Mammary epithelial cell (primary cell): ENCODE measurements at regions not wholly inside any gene's neighbourhood (a gene's known extent, or its start where the extent isn't known, plus 50 kb on each side); places are given as distances from the start of the nearest gene placed in this dataset.

ENCODE experiments used
- EZH2 ChIP-seq: IDR thresholded peaks from 2 replicates; pipeline ENCODE4 v1.6.1; 2012; ENCODE audit warnings: low read length, inconsistent platforms, borderline replicate concordance
- TF ChIP-seq, protein P1 (sequence below), 2 donors: IDR thresholded peaks in 1 of 2; conservative IDR thresholded peaks in 1 of 2; 2 replicates each; pipeline ENCODE4 v1.5.1; 2011 to 2012; ENCODE audit warnings: inconsistent platforms in 2 of 2, low read length in 2 of 2, mild to moderate bottlenecking in 2 of 2, control low read depth in 1 of 2, low read depth in 1 of 2; ENCODE audit not compliant: insufficient read depth in 1 of 2; ENCODE audit errors: extremely low read depth in 1 of 2

DNA sequence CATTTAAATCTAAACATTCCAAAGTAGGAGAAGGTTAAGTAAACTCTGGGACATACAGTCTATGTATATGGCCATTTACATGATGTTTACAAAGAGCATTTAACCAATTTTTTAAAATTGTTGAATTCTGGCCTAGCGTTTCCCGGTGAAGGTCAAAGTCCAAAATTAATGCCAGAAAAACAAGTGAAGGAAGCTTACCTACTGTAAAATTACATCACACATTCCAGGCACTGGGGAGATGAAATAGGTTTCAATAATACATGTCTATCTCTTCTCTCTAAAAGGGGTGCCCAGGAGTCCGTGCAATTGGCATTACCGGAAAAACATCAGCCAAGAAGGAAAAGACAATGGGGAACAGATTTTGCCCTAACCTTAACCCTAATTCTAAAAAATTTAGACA is 358.8 kb downstream of the VPS13C start:
- TF ChIP-seq, protein P1, sequence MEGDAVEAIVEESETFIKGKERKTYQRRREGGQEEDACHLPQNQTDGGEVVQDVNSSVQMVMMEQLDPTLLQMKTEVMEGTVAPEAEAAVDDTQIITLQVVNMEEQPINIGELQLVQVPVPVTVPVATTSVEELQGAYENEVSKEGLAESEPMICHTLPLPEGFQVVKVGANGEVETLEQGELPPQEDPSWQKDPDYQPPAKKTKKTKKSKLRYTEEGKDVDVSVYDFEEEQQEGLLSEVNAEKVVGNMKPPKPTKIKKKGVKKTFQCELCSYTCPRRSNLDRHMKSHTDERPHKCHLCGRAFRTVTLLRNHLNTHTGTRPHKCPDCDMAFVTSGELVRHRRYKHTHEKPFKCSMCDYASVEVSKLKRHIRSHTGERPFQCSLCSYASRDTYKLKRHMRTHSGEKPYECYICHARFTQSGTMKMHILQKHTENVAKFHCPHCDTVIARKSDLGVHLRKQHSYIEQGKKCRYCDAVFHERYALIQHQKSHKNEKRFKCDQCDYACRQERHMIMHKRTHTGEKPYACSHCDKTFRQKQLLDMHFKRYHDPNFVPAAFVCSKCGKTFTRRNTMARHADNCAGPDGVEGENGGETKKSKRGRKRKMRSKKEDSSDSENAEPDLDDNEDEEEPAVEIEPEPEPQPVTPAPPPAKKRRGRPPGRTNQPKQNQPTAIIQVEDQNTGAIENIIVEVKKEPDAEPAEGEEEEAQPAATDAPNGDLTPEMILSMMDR (conservative IDR thresholded peaks at IDR 0.05 in 1 of 2, IDR thresholded peaks at IDR 0.05 in 1 of 2; ENCODE audit: extremely low read depth in 1 of 2, insufficient read depth in 1 of 2, low read depth in 1 of 2, low read length in 2 of 2): no peak
- no peak for TF ChIP-seq EZH2
